Ishikawa (cell line): ENCODE measurements at regions not wholly inside any gene's neighbourhood (a gene's known extent, or its start where the extent isn't known, plus 50 kb on each side); places are given as distances from the start of the nearest gene placed in this dataset.

Experiments used
- CEBPB ChIP-seq: IDR thresholded peaks from 2 replicates; pipeline ENCODE4 v1.6.1; 2012
- CREB1 ChIP-seq: IDR thresholded peaks from 2 replicates; pipeline ENCODE4 v1.6.1; 2012; ENCODE audit warnings: low read depth
- EGR1 ChIP-seq: IDR thresholded peaks from 2 replicates; pipeline ENCODE4 v1.6.1; 2012
- EP300 ChIP-seq: IDR thresholded peaks from 2 replicates; pipeline ENCODE4 v1.6.1; 2012; ENCODE audit warnings: borderline replicate concordance
- FOXM1 ChIP-seq: IDR thresholded peaks from 2 replicates; pipeline ENCODE4 v1.6.1; 2012; ENCODE audit warnings: low read depth, borderline replicate concordance
- NFIC ChIP-seq: IDR thresholded peaks from 2 replicates; pipeline ENCODE4 v1.6.1; 2012
- RAD21 ChIP-seq: IDR thresholded peaks from 2 replicates; pipeline ENCODE4 v1.6.1; 2012; ENCODE audit warnings: low read depth
- TAF1 ChIP-seq: IDR thresholded peaks from 2 replicates; pipeline ENCODE4 v1.6.1; 2012; ENCODE audit warnings: low read depth, mild to moderate bottlenecking
- TCF12 ChIP-seq: IDR thresholded peaks from 2 replicates; pipeline ENCODE4 v1.6.1; 2012; ENCODE audit warnings: low read depth
- TEAD4 ChIP-seq: IDR thresholded peaks from 2 replicates; pipeline ENCODE4 v1.6.1; 2012
- USF1 ChIP-seq: IDR thresholded peaks from 2 replicates; pipeline ENCODE4 v1.6.1; 2012
- YY1 ChIP-seq: IDR thresholded peaks from 2 replicates; pipeline ENCODE4 v1.6.1; 2012; ENCODE audit warnings: low read depth
- ZBTB7A ChIP-seq: IDR thresholded peaks from 2 replicates; pipeline ENCODE4 v1.6.1; 2012; ENCODE audit warnings: low read depth
- TF ChIP-seq, protein P1 (sequence below): IDR thresholded peaks from 2 replicates; pipeline ENCODE4 v1.6.1; 2012
- TF ChIP-seq, protein P2 (sequence below): IDR thresholded peaks from 2 replicates; pipeline ENCODE4 v1.6.1; 2012; ENCODE audit warnings: low read depth, mild to moderate bottlenecking

- TF ChIP-seq EP300 = no peak
- no peak for TF ChIP-seq ZBTB7A
These were observed 120.0 kb downstream of the SPRY1 start for GRCh38 chr4:123516576-123516975.

DNA sequence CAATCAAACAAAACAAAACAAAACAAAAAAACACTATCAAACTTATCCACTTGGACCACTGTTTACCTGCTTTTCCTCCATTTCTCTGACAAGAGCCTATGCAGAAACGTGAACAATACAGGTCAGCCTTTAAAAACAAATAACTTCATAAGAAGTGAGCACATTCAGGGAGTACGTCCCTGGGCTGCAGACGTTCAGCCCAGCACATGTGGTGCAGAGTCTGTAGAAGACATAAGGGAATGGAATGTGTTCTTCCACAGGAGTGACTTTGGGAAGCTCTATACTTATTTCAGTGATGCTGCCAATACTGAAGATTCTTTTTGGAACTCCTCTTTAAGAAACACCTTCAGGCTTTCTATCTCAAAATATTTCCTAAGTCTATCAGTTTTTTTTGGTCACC lies 120.6 kb downstream of the SPRY1 start:
- TF ChIP-seq USF1 (no peak), CEBPB (no peak), YY1 (no peak), TCF12 (no peak), FOXM1 (no peak), TEAD4 (no peak), EGR1 (no peak), ZBTB7A (no peak), NFIC (no peak), EP300 (no peak)
- TF ChIP-seq, protein P1, sequence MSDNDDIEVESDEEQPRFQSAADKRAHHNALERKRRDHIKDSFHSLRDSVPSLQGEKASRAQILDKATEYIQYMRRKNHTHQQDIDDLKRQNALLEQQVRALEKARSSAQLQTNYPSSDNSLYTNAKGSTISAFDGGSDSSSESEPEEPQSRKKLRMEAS = no peak
- TF ChIP-seq, protein P2, sequence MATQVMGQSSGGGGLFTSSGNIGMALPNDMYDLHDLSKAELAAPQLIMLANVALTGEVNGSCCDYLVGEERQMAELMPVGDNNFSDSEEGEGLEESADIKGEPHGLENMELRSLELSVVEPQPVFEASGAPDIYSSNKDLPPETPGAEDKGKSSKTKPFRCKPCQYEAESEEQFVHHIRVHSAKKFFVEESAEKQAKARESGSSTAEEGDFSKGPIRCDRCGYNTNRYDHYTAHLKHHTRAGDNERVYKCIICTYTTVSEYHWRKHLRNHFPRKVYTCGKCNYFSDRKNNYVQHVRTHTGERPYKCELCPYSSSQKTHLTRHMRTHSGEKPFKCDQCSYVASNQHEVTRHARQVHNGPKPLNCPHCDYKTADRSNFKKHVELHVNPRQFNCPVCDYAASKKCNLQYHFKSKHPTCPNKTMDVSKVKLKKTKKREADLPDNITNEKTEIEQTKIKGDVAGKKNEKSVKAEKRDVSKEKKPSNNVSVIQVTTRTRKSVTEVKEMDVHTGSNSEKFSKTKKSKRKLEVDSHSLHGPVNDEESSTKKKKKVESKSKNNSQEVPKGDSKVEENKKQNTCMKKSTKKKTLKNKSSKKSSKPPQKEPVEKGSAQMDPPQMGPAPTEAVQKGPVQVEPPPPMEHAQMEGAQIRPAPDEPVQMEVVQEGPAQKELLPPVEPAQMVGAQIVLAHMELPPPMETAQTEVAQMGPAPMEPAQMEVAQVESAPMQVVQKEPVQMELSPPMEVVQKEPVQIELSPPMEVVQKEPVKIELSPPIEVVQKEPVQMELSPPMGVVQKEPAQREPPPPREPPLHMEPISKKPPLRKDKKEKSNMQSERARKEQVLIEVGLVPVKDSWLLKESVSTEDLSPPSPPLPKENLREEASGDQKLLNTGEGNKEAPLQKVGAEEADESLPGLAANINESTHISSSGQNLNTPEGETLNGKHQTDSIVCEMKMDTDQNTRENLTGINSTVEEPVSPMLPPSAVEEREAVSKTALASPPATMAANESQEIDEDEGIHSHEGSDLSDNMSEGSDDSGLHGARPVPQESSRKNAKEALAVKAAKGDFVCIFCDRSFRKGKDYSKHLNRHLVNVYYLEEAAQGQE = no peak

DNA sequence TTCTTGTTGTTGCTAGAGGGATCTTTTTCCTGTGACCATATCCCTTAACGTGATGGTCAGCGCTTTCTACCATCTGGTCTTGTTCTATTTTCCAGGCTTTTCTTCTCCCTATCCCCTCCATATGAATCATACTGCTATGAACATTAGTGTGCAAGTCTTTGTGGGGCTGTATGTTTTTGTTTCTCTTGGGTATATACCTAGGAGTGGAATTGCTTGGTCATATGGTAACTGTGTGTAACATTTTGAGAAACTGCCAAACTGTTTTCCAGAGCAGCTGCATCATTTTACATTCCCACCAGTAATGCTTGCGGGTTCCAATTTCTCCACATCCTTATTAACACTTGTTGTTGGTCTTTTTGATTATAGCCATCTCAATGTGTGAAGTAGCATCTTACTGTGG lies 121.4 kb downstream of the SPRY1 start:
- TF ChIP-seq YY1 = no peak

- TF ChIP-seq USF1 = no peak
- no peak for TF ChIP-seq RAD21
- no peak for TF ChIP-seq CEBPB
- TF ChIP-seq, protein P1 = no peak
- no peak for TF ChIP-seq ZBTB7A
- TF ChIP-seq TEAD4 = no peak
- TF ChIP-seq TCF12 = no peak
- no peak for TF ChIP-seq FOXM1
- TF ChIP-seq EGR1 = no peak
These were observed 123.7 kb downstream of the SPRY1 start for GRCh38 chr4:123520325-123520724.

DNA sequence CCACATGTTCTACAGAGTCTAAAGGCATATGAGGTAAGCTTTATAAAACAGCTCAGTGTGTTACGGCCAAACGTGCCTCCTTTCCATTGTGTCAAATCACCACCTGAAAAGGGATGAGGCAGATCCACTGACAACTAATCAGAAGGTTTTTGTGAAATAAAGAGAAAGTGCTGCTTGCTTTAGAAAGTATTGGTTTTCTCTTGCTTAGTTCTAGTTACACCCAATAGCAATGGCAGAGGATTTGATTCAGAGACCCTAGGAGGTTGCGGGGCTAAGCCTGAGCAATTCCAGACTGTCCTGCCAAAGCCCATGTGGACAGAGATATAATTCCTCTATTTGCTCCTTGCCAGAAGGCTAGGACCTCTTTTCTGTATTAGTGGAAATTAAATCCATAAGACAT lies 125.5 kb downstream of the SPRY1 start:
- TF ChIP-seq EP300 (no peak), TAF1 (no peak), RAD21 (no peak), USF1 (no peak), YY1 (no peak), CREB1 (no peak), NFIC (no peak), EGR1 (no peak), TCF12 (no peak)
- TF ChIP-seq, protein P1 = no peak

DNA sequence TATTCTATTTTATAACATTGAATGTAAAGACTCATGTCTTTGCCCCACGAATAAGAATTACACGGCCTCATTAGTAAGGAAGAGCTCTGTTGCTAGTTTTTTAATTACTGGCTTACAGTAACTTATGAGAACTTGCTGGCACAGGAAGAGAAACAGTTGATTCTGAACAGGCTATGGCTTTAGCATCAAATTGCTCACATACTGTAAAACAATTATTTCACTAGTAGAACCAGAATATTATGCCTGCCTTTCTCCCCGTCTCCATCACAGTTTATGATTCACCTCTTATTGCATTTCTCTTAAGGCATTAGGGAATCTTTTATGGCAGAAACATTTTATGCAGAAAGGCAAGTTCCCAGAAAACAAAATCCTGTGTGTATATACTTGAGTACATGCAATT lies 126.1 kb downstream of the SPRY1 start:
- TF ChIP-seq FOXM1 (no peak), CEBPB (no peak), TCF12 (no peak), USF1 (no peak), ZBTB7A (no peak), NFIC (no peak), TEAD4 (no peak), RAD21 (no peak)
- TF ChIP-seq, protein P1 = no peak
- TF ChIP-seq, protein P2 = no peak
